ENCODE measurements at regions not wholly inside any gene's neighbourhood (a gene's known extent, or its start where the extent isn't known, plus 50 kb on each side); places are given as distances from the start of the nearest gene placed in this dataset.

DNA sequence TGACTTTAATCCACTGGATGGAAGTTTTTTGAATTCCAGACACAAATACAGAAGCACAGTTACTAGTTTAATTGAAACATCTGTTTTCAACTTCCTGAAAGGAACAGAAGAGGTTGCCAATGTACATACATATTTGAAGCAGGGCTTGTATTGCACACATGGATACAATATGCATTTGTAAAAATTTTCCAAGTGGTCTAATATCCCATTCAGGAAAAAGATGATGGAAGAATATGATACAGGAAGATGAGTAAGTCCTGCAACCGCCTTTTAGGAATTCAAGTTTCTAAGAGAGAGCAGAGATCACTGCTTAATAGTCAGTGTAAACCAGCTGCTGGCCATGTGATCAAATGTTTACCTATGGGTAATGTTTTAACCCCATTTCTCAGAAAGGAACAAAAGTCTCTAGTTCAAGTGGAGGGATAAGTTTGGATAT lies 265.4 kb downstream of the TRIB2 start:
- TF ChIP-seq REST (IDR thresholded peaks at IDR 0.05; ENCODE audit: low read depth, low read length) (no peak), TARDBP (IDR thresholded peaks at IDR 0.05; ENCODE audit: borderline replicate concordance) (no peak), SP1 (IDR thresholded peaks at IDR 0.05; ENCODE audit: low read depth, low read length) (no peak), PML (IDR thresholded peaks at IDR 0.05; ENCODE audit: low read length) (no peak), POLR2A (IDR thresholded peaks at IDR 0.05; ENCODE audit: low read depth, low read length) (no peak), EP300 (IDR thresholded peaks at IDR 0.05; ENCODE audit: borderline replicate concordance in 1 of 2, control insufficient read depth in 1 of 2, low read depth in 2 of 2, low read length in 2 of 2) (no peak), CEBPB (IDR thresholded peaks at IDR 0.05; ENCODE audit: borderline replicate concordance in 1 of 2, low read depth in 2 of 2, low read length in 2 of 2) (no peak), ZNF274 (IDR thresholded peaks at IDR 0.05; ENCODE audit: insufficient read depth, insufficient read length) (no peak), ATF7 (IDR thresholded peaks at IDR 0.05; ENCODE audit: low read depth) (no peak)
